Endodermal cell (in vitro differentiated cells): ENCODE measurements at regions not wholly inside any gene's neighbourhood (a gene's known extent, or its start where the extent isn't known, plus 50 kb on each side); places are given as distances from the start of the nearest gene placed in this dataset.

Source experiments
- DNase-seq: peaks from one replicate; pipeline ENCODE4 v3.0.0-alpha.2; 2017
- H3K27ac ChIP-seq: 2 replicates; pipeline ENCODE4 v1.5.1; 2013; ENCODE audit warnings: mild to moderate bottlenecking, low read depth, low read length, moderate library complexity
- H3K27me3 ChIP-seq: 2 replicates; pipeline ENCODE4 v1.6.1; 2013; ENCODE audit warnings: mild to moderate bottlenecking, low read length, moderate library complexity; ENCODE audit not compliant: insufficient read depth, control insufficient read depth, poor library complexity, severe bottlenecking
- H3K36me3 ChIP-seq: 2 replicates; pipeline ENCODE4 v1.7.0; 2013; ENCODE audit warnings: mild to moderate bottlenecking, low read length, moderate library complexity; ENCODE audit not compliant: control insufficient read depth, insufficient read depth
- H3K4me1 ChIP-seq: one replicate; pipeline ENCODE4 v1.7.0; 2013; ENCODE audit warnings: low read length; ENCODE audit not compliant: control insufficient read depth, insufficient read depth
- H3K4me3 ChIP-seq: 2 replicates; pipeline ENCODE4 v1.5.1; 2013; ENCODE audit warnings: mild to moderate bottlenecking, low read length, moderate library complexity
- H3K9ac ChIP-seq: 2 replicates; pipeline ENCODE4 v1.6.1; 2013; ENCODE audit warnings: mild to moderate bottlenecking, low read length, moderate library complexity; ENCODE audit not compliant: poor library complexity, severe bottlenecking; ENCODE audit errors: extremely low read depth
- H3K9me3 ChIP-seq: 2 replicates; pipeline ENCODE4 v1.6.1; 2013; ENCODE audit warnings: mild to moderate bottlenecking, low read length, moderate library complexity; ENCODE audit not compliant: control insufficient read depth
- H3K27ac Mint-ChIP-seq: 2 replicates; pipeline ENCODE4 v1.8.0; 2020; ENCODE audit warnings: mixed read lengths
- H3K27me3 Mint-ChIP-seq: 2 replicates; pipeline ENCODE4 v1.8.0; 2021; ENCODE audit warnings: mild to moderate bottlenecking, mixed read lengths; ENCODE audit not compliant: insufficient read depth
- H3K36me3 Mint-ChIP-seq: 2 replicates; pipeline ENCODE4 v1.8.0; 2020; ENCODE audit warnings: low read depth, mixed read lengths
- H3K4me1 Mint-ChIP-seq: 2 replicates; pipeline ENCODE4 v1.8.0; 2020; ENCODE audit warnings: mixed read lengths
- H3K4me3 Mint-ChIP-seq: 2 replicates; pipeline ENCODE4 v1.8.0; 2020; ENCODE audit warnings: mild to moderate bottlenecking, moderate library complexity, mixed read lengths
- H3K9me3 Mint-ChIP-seq: 2 replicates; pipeline ENCODE4 v1.8.0; 2020; ENCODE audit warnings: mild to moderate bottlenecking, mixed read lengths
- CTCF ChIP-seq: fragments of 200-600 bp; sonication (generic); conservative IDR thresholded peaks from 2 replicates; pipeline ENCODE4 v1.5.0; 2021; ENCODE audit warnings: antibody characterized with exemption, mild to moderate bottlenecking
- WGBS, 2 experiments: methylation state at CpG; one replicate each; pipeline versions ENCODE4 v1.1.5 to v1.1.7; 2013; ENCODE audit warnings: missing lambda C conversion rate in 2 of 2, mixed read lengths in 1 of 2; ENCODE audit not compliant: insufficient coverage in 1 of 2, insufficient read length in 1 of 2; 5-methylcytosine and 5-hydroxymethylcytosine counted together

DNA sequence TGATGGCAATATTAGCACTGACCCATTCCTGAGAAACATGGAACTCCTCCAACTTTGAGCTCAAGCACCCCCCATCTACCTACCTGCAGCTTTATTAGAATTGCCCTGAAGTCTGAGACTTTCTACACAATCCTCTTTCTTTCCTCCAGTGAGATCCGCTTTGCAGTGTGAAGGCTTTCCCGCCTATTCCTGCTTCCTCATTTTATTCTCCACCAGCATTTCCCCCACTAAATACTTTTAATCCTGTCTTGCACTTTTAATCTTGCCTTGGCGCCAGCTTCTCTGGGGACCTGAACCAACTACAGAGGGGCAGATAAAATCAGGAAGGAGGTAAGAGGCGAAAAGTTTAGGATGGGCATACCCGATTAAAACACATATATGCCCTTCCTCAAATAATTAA lies 178.1 kb upstream of the PRDM1 start:
- Mint-ChIP-seq H3K4me1 (peaks cover 7% of the 10 kb centered on the region), H3K36me3 (no peaks in the 10 kb centered on the region), H3K9me3 (no peaks in the 10 kb centered on the region), H3K4me3 (no peak overlapping the region), H3K27me3 (no peaks in the 10 kb centered on the region), H3K27ac (no peak overlapping the region)
- Histone ChIP-seq H3K4me3 (no peak overlapping the region), H3K36me3 (no peaks in the 10 kb centered on the region), H3K9me3 (no peaks in the 10 kb centered on the region), H3K27ac (no peak overlapping the region), H3K27me3 (no peaks in the 10 kb centered on the region), H3K9ac (no peak overlapping the region), H3K4me1 (no peaks in the 10 kb centered on the region)
- 95 to 100% methylated on average over 2 to 5 of the region's 5 CpGs for WGBS, 2 experiments
- no peak for TF ChIP-seq CTCF
- DNase-seq = no peak

DNA sequence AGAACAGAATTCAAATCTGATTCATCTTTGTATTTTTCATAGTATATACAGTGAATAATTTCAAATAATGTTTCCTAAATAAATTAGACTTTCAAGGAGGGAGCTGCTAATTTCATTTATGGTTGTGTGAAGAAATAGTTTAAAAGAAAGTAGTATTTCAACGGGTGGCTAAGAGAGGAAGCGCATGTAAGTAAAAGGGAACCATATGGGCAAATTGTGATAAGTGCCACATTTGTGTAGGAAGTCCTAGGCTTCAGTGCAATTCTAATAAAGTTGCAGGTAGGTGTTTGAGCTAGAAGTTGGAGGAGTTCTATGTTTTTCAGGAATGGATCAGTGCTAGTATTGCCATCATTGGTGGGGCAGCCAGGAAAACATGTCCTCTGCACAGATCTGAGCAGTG lies 178.8 kb upstream of the PRDM1 start:
- no peaks in the 10 kb centered on the region for H3K27me3 Mint-ChIP-seq
- WGBS, 2 experiments = 96 to 100% methylated on average over 2 of the region's 2 CpGs
- H3K4me1 Mint-ChIP-seq = peaks cover 13% of the 10 kb centered on the region
- Histone ChIP-seq H3K4me3 (no peak overlapping the region), H3K27ac (no peak overlapping the region), H3K4me1 (no peaks in the 10 kb centered on the region), H3K27me3 (no peaks in the 10 kb centered on the region), H3K9ac (no peak overlapping the region), H3K9me3 (no peaks in the 10 kb centered on the region), H3K36me3 (no peaks in the 10 kb centered on the region)
- H3K9me3 Mint-ChIP-seq = no peaks in the 10 kb centered on the region
- no peak overlapping the region for H3K4me3 Mint-ChIP-seq
- H3K27ac Mint-ChIP-seq = no peak overlapping the region
- no peak for DNase-seq
- H3K36me3 Mint-ChIP-seq = no peaks in the 10 kb centered on the region
- TF ChIP-seq CTCF = no peak

DNA sequence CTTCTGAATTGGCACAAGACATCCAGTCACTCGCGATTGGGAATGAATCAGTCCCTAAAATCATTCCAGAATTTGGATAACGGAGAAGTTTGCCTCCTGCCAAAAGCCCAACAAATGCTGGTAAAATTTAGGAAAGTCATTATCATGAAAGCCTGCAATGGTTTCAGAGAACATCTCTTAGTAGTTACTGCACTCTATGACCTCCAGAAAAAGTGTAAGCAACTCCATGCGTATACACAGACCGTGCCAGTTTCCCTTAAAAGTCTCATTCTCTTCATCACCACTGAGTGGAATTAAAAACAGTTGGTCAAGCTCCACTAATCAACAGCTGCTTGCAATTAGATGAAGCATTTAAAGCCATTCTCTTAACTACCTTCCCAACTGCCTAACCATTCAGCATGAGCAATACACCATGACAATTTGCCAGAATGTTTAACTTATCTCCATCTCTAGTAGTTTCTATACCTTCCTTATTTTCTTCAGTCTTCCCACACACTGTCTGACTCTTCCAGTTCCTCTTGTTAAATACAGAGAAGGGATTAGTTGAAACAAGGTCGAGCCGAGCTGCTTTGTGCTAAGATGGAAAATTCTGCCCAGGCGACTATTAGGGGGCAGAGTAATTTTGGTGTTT lies 183.6 kb upstream of the PRDM1 start:
- no peaks in the 10 kb centered on the region for H3K36me3 ChIP-seq
- no peak overlapping the region for H3K4me3 ChIP-seq
- no peak for DNase-seq
- no peaks in the 10 kb centered on the region for H3K27me3 ChIP-seq
- H3K36me3 Mint-ChIP-seq = no peaks in the 10 kb centered on the region
- WGBS, 2 experiments = 95% methylated on average over 6 to 8 of the region's 8 CpGs
- no peak overlapping the region for H3K27ac ChIP-seq
- H3K9me3 Mint-ChIP-seq = peaks cover 11% of the 10 kb centered on the region
- no peaks in the 10 kb centered on the region for H3K27me3 Mint-ChIP-seq
- H3K4me3 Mint-ChIP-seq = no peak overlapping the region
- no peak for TF ChIP-seq CTCF
- no peak overlapping the region for H3K9ac ChIP-seq
- H3K9me3 ChIP-seq = peaks cover 18% of the 10 kb centered on the region
- H3K4me1 Mint-ChIP-seq = peaks cover 18% of the 10 kb centered on the region
- peaks cover 3% of the 10 kb centered on the region for H3K4me1 ChIP-seq
- H3K27ac Mint-ChIP-seq = no peak overlapping the region
